ENCODE measurements at regions not wholly inside any gene's neighbourhood (a gene's known extent, or its start where the extent isn't known, plus 50 kb on each side); places are given as distances from the start of the nearest gene placed in this dataset.
"Not testable (repeated sequence)": the region's sequence is repeated elsewhere in the genome, so short reads cannot be mapped to it uniquely, and the experiment has no call there.

GRCh38 chr4:127355743-127356142 is 277.0 kb upstream of the INTU start:
- no peak for DNase-seq (ENCODE audit: low read depth in 2 of 2)

GRCh38 chr4:127357765-127358164 is 275.0 kb upstream of the INTU start:
- DNase-seq (ENCODE audit: low read depth in 2 of 2) = no peak

GRCh38 chr4:127362686-127363085 is 270.1 kb upstream of the INTU start:
- DNase-seq (ENCODE audit: low read depth in 2 of 2) = no peak

- DNase-seq (ENCODE audit: low read depth in 2 of 2) = no peak
Observed at GRCh38 chr4:127364397-127364796, 268.4 kb upstream of the INTU start.

GRCh38 chr4:127364911-127365310 is 267.8 kb upstream of the INTU start:
- no peak for DNase-seq (ENCODE audit: low read depth in 2 of 2)

GRCh38 chr4:127370604-127371003 is 262.2 kb upstream of the INTU start:
- peak in 1 of 2 donors; percentile 0 for DNase-seq (ENCODE audit: low read depth in 2 of 2)

- no peak for DNase-seq (ENCODE audit: low read depth in 2 of 2)
Observed at GRCh38 chr4:127379499-127379898, 253.3 kb upstream of the INTU start.

GRCh38 chr4:127379948-127380347 is 252.8 kb upstream of the INTU start:
- DNase-seq (ENCODE audit: low read depth in 2 of 2) = not testable (repeated sequence)

GRCh38 chr4:127383666-127384065 is 249.1 kb upstream of the INTU start:
- DNase-seq (ENCODE audit: low read depth in 2 of 2) = no peak

GRCh38 chr4:127394516-127394915 is 238.2 kb upstream of the INTU start:
- DNase-seq (ENCODE audit: low read depth in 2 of 2) = no peak

- no peak for DNase-seq (ENCODE audit: low read depth in 2 of 2)
Observed at GRCh38 chr4:127400276-127400675, 232.5 kb upstream of the INTU start.

- DNase-seq (ENCODE audit: low read depth in 2 of 2) = peak; percentile 73 to 81
Observed at GRCh38 chr4:127400731-127401346, 231.9 kb upstream of the INTU start.

GRCh38 chr4:127403471-127404084 is 229.2 kb upstream of the INTU start:
- DNase-seq (ENCODE audit: low read depth in 2 of 2) = peak in 1 of 2 donors; percentile 52

- no peak for DNase-seq (ENCODE audit: low read depth in 2 of 2)
Observed at GRCh38 chr4:127406187-127406586, 226.6 kb upstream of the INTU start.

- not testable (repeated sequence) for DNase-seq (ENCODE audit: low read depth in 2 of 2)
Observed at GRCh38 chr4:127407572-127407971, 225.2 kb upstream of the INTU start.

- no peak for DNase-seq (ENCODE audit: low read depth in 2 of 2)
Observed at GRCh38 chr4:127410201-127410600, 222.6 kb upstream of the INTU start.

GRCh38 chr4:127410644-127411043 is 222.1 kb upstream of the INTU start:
- no peak for DNase-seq (ENCODE audit: low read depth in 2 of 2)

- DNase-seq (ENCODE audit: low read depth in 2 of 2) = no peak
Observed at GRCh38 chr4:127414951-127415606, 217.7 kb upstream of the INTU start.

GRCh38 chr4:127416115-127416514 is 216.6 kb upstream of the INTU start:
- no peak for DNase-seq (ENCODE audit: low read depth in 2 of 2)

- DNase-seq (ENCODE audit: low read depth in 2 of 2) = no peak
Observed at GRCh38 chr4:127417885-127418535, 214.7 kb upstream of the INTU start.

GRCh38 chr4:127419431-127419830 is 213.3 kb upstream of the INTU start:
- DNase-seq (ENCODE audit: low read depth in 2 of 2) = no peak

GRCh38 chr4:127421437-127421836 is 211.3 kb upstream of the INTU start:
- no peak for DNase-seq (ENCODE audit: low read depth in 2 of 2)

Data from lung microvascular endothelial cell (primary cell).